GM19193 (cell line): ENCODE measurements at regions not wholly inside any gene's neighbourhood (a gene's known extent, or its start where the extent isn't known, plus 50 kb on each side); places are given as distances from the start of the nearest gene placed in this dataset.

ENCODE experiments used
- POLR2A ChIP-seq: IDR thresholded peaks from 4 replicates; pipeline ENCODE4 v1.6.1; 2011; ENCODE audit not compliant: insufficient read depth, insufficient read length; ENCODE audit errors: extremely low read depth

DNA sequence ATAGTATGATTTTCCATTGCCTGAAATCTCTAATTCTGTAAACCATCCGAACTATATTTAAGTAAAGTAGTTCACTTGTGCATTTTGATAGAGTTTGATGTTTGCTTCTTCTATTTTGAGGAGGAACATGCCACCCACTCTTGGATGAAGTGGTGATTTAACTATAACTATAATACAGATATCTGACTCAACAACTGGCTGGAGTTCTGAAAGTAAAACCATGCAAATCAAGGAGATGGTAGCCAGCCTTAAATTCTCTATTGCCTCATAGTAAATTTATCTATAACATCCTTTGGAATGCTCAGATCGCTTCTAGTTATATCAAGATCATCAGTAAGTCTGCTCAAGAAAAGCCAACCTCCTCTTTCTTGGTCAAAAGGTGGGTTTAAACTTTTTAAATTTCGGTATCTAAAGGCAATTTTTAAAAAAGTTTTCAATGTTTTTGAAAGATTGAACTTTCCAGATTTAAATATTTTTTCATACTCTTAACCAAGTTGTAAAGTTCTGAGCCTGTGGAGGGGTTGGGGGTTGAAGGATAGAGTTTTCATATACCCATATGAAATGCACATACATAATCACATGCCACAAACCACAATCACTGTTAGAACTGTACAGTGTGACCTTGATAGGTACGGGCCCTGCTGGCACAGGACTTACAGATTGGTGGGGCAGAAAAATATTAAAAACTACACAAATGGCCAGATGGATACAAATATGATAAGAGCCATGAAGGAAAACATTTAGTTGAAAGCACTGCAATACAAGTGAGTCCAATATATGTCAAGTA lies 90.5 kb upstream of the RFC3 start:
- no peak for TF ChIP-seq POLR2A

DNA sequence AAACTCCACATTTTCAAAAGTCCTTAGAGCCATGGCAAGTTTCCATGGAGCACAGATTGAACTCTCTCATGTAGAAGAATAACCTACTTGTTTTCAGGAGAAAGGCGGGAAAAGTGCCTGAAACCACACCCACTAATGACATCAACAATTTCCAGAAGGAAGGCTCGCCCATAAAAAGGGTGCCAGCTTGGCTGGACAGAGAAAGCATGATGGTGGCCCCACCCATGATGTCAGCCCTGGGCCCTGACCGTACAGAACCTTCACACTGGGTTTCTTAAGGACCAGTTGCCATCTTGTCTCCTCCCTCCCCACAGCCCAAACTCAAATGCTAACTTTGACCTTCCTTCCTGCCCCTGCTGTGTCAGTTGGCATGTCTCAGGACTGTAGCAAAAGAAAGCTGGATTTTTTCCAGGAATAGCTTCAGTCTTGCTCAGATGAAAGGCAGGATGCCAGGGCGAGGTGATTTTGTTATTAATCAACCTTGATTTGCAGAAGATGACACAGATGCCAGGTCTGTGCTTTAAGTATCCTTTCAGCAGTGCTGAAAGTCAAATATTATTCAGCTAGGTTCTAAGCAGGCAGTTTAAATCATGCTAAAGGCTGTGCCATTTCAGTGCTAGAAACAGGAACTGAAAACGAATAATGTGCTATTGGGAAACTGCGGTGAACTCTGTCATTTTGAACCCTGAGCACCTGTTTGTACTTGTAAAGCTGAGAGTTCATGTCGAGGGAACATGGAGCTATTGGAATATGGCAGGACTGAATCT lies 89.5 kb upstream of the RFC3 start:
- TF ChIP-seq POLR2A, result no peak

DNA sequence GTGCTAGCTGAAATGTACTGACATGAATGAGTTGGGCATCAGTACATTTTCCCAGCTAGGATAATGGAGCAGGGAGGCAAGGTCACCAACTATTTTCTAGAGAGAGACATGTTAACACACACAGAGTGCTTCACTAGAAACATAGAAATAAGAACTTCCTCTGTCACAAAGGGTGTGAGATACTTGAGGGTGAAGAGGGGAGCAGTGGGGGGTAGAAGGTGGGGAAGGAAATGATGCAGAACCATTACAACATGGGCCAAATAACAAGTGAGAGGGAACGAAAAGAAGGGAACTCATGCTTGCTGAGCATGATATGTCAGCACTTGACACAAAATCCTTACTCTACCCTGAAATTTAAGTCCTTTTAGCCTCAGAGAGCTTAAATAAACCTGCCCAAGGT lies 87.8 kb upstream of the RFC3 start:
- no peak for TF ChIP-seq POLR2A

DNA sequence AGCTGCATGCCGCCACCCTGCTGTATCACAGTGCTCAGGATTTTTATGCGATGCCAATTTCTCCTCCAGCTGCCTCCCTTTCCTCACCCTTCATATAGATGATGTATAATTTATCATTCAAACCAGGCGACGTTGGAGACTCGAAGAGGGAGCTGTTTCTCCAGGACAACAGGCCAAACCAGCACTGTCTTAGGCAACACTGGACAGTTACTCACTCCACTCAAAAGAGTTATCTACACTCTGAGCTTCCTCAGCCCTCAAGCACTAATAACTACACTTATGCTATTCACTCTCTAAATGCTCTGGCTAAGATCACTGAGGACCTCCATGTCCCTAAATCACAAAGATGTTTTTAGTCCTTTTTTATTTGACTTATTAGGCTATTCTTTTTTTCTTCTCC lies 87.3 kb upstream of the RFC3 start:
- TF ChIP-seq POLR2A, result no peak

GRCh38 chr13:33735276-33735675 lies 82.7 kb upstream of the RFC3 start:
- TF ChIP-seq POLR2A, result no peak

DNA sequence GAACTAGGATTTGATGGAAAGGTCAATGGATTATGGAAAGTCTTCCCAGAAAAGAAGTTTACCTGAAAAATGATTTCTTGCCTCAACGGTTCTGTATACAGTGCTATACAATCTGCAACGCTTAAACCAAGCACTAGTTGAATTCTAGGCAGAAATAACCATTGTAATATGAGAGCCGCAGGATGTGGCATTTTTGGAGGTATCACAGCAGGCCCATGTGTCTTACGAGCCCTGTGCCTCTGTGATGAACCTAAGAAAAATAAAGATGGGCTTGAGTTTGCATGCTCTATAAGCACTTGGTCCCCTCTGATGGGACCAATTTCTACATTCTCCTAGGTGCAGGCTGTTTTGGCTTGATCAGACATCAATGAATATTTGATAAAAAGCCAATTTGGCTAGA lies 78.7 kb upstream of the RFC3 start:
- no peak for TF ChIP-seq POLR2A

DNA sequence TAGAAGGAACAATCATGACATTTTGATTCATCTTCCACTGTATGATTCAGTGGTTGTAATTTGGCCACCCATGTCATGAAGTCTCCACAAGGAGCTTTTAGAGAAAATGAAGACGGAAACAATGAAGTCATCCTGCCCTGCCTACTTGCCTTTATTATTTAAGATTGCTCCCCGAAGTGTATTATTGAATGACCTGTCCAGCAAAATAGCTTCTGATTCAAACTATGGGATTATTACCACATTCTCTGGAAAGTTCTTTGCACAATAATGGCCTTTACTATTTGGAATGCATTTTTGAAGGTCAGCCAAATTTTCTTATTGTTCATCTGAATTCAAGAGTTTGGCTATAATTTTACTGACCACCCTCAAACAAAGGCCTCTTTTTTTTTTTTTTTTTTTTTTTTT lies 77.8 kb upstream of the RFC3 start:
- no peak for TF ChIP-seq POLR2A

- TF ChIP-seq POLR2A, result no peak
These were observed 75.6 kb upstream of the RFC3 start for GRCh38 chr13:33742321-33742720.

GRCh38 chr13:33743438-33744368 lies 74.2 kb upstream of the RFC3 start:
- TF ChIP-seq POLR2A, result peak; percentile 34

DNA sequence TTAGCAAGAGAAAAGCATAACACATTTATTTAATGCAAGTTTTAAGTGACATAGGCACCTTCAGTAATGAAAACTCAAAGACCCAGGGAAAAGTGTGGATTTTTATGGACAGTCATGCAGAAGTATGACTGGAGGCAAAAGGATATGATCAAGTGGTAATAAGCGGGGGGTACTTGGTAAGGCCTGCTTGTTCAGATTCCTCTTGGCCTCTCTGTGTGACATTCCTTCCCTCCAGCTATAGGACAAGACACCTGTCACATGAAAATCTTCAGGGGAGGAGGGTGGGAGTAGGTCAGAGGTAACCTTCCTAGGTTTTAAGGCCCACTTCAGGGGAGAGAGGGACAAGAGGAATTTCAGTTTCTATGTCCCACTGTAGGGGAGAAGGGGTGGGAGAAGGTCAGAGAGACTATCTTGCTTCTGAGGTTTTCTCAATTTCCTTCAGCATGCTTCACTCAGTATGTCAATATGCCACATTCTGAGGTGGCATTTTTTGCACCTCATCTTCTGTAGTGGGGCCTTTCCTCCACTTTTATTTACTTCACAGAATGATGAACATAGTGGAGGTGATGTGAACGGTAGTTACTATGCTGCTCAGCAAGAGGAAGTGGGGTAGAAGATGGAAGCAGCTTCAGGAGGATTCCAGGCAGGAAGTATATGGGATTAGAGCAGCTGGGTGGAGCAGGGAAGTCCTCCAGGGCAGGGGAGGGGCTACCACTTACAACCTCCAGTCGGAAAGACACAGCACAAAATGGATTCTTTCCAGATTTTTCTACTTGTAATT lies 73.2 kb upstream of the RFC3 start:
- no peak for TF ChIP-seq POLR2A

DNA sequence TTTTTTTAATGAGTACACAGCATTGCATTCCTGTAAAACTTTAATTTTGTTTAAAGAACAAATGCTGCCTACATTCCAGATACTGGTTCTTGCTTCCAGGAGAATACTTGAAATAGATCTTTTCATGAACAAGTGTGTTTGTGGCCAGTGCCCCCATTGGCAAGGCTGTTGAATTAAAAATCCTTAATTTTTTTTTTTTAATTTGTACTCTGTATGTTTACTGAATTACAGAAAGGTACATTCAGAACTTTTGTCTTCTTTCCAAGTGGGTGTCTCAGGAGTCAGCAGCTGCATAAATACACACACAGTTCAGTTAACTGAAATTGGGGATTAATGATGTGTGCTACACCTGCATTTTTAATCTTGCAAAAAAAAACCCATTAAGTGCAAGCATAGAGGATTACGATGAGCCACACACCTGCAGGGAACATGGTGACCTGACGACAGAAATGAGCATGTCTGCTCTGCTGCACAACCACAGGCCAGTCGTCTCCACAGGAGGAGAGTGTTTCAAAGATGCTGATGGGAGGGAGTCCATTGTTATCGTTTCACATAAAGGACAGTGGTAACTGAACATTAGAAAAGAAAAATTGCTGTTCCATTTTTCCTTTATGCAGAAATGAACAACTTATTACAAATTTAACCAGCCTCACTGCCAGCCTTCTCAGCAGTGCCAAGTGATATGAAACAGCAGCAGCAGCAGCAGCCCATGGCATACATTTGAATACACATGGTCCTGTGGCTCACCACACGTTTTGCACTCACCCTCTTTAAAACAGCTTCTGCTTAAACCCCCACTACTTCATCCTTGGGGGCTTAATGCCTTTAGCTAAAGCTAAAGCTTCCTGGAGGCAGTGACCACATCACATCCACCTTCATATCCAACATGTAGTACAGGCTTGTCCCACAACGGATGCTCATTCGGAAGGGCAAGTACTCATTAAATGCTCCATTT lies 72.3 kb upstream of the RFC3 start:
- peak; percentile 14 for TF ChIP-seq POLR2A

GRCh38 chr13:33746867-33747266 lies 71.1 kb upstream of the RFC3 start:
- no peak for TF ChIP-seq POLR2A

DNA sequence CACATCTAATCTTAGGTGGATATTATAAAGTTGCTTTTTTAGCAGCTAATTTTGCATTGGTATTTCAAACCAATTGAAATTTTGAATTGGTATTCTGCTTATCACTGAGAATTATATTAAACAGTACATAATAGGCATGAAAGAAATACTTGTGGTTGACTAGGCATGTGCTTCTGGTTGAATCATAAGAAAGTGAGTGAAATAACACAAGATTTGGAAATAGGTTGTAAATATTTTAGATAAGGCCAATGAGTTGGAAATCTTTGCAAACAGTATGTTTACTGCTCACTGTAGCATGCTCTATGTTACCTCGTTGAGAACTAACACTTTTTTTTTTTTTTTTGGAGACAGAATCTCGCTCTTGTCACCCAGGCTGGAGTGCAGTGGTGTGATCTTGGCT lies 66.8 kb upstream of the RFC3 start:
- TF ChIP-seq POLR2A, result no peak
